Jurkat, Clone E6-1 (cell line): ENCODE measurements at regions not wholly inside any gene's neighbourhood (a gene's known extent, or its start where the extent isn't known, plus 50 kb on each side); places are given as distances from the start of the nearest gene placed in this dataset.
"Not testable (repeated sequence)": the region's sequence is repeated elsewhere in the genome, so short reads cannot be mapped to it uniquely, and the experiment has no call there.

Experiments used
- DNase-seq: peaks from one replicate; pipeline ENCODE4 v3.0.0-alpha.2; 2011; ENCODE audit warnings: low read depth, low spot score
- H3K4me3 ChIP-seq: 2 replicates; pipeline ENCODE4 v1.5.1; 2011; ENCODE audit warnings: mild to moderate bottlenecking, low read length, control low read depth, moderate library complexity

DNA sequence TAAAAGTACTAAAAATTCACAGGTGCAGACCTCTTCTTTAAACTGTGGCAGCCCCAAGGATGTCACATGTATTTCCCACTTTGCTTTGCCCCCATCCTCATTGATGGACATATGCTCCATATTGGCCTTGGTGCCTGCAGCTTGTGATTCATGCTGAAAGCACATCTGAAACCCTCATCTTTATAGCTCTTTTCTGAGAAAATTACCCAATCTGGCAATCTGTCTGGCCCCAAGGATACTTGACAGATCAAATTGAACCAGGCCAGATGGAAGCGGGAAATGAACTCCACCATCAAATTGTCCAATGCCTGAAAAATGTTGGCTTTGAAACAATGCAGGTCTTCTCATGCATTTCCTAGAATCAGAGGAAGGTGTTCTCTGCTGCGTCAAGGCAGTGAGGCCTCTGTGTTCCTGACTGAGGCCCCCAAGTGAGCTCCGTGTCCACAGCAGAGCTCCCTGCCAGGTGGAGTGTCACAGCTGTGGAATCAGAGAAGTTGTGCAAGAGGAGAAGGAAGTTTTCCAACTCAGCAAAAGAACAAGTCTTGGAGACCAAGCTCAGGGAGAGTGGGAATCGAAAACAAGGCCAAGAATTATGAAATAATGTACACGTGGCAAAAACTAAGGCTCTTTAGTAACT is 323.7 kb downstream of the PLPP3 start:
- no peak for DNase-seq
- no peak overlapping the region for H3K4me3 ChIP-seq

GRCh38 chr1:56254130-56254529 is 325.2 kb downstream of the PLPP3 start:
- H3K4me3 ChIP-seq = no peak overlapping the region
- DNase-seq = no peak

GRCh38 chr1:56250809-56251208 is 328.6 kb downstream of the PLPP3 start:
- no peak for DNase-seq
- no peak overlapping the region for H3K4me3 ChIP-seq

DNA sequence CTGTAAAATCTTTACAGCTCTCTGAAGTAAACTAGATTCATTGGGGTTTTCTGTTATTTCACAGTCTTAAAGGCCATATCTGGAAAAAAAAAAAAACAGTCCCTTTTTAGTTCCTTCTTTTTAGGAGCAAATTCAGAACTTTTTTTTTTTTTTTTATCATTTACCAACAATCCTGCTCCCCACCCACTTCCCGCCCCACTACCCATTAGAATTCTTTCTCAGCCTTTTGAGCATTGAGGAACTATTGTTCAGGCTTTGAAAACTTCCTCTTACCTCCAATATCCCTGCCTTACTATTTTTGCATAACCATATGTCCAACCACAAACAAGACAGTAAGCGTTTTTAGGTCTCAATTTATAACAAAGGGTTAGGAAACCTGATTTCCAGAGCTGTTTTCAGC is 330.1 kb downstream of the PLPP3 start:
- H3K4me3 ChIP-seq = no peak overlapping the region
- no peak for DNase-seq

GRCh38 chr1:56248138-56248537 is 331.2 kb downstream of the PLPP3 start:
- H3K4me3 ChIP-seq = no peak overlapping the region
- no peak for DNase-seq

- not testable (repeated sequence) for DNase-seq, H3K4me3 ChIP-seq
These were observed 332.6 kb downstream of the PLPP3 start for GRCh38 chr1:56246726-56247125.

- H3K4me3 ChIP-seq = no peak overlapping the region
- DNase-seq = no peak
These were observed 339.0 kb downstream of the PLPP3 start for GRCh38 chr1:56240400-56240799.

GRCh38 chr1:56237491-56238064 is 341.8 kb downstream of the PLPP3 start:
- no peak for DNase-seq
- H3K4me3 ChIP-seq = no peak overlapping the region

DNA sequence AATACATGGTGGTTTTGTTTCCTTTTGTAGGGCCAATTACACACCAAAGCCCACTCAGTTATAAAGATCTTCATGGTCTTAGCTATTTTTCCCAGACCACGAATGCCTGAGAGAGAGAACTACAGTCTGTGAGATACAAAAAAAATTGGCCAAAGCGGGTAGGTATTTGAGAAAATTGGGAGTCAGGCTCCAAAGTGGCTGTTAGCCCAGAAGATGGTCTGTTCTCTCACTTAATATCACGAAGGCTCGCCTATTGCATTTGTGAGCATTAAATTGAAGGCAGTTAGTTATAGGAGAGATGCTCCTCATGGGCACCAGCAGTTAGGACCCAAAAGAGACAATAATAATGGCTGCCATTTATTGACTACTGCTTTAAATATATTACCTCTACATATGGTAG is 342.7 kb downstream of the PLPP3 start:
- DNase-seq = no peak
- H3K4me3 ChIP-seq = no peak overlapping the region

GRCh38 chr1:56235909-56236510 is 343.4 kb downstream of the PLPP3 start:
- H3K4me3 ChIP-seq = no peak overlapping the region

DNA sequence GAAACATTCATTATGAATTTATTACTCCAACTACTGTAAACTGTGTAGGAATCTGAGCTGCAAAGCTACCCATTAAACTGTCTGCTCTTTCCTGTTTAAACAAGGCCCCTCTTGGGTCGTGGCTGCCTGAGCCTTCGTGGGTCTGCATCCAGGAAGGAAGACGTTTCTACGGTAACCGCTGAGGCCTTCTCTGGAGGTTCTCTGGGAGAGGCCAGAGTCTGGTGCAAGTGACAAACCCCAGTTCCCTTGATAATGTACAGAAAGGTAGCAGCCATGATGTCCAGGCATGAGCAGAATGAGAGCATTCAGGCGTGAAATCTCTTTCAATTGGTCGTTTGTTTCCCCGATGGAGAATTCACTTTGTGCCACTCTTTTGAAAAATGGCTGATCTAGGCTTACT is 350.2 kb downstream of the PLPP3 start:
- no peak overlapping the region for H3K4me3 ChIP-seq
- no peak for DNase-seq

More at GRCh38 chr1:56235909-56236510, 343.4 kb downstream of the PLPP3 start:
- DNase-seq = no peak

- no peak overlapping the region for H3K4me3 ChIP-seq
These were observed 351.5 kb downstream of the PLPP3 start for GRCh38 chr1:56227886-56228285.

DNA sequence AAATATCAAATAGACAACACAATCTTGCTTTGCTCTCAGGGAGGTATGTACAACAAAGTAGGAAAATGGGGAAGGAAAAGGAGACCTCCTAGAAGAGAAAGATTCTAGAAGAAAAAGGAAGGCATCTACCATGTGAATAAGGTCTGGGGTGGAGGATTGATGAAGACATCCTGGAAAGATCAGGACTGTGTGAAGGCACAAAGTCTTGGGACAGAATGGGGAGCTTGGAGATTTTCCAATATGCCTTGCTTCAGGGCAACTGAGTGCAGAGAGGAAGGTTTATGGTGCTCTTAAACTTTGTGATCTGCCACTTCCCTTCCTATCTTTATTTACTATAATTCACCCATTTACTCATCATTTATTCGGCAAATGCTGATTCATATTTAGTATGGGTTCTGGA is 352.0 kb downstream of the PLPP3 start:
- no peak overlapping the region for H3K4me3 ChIP-seq
- DNase-seq = no peak

More at GRCh38 chr1:56227886-56228285, 351.5 kb downstream of the PLPP3 start:
- no peak for DNase-seq

- DNase-seq = no peak
These were observed 353.2 kb downstream of the PLPP3 start for GRCh38 chr1:56225964-56226815.

DNA sequence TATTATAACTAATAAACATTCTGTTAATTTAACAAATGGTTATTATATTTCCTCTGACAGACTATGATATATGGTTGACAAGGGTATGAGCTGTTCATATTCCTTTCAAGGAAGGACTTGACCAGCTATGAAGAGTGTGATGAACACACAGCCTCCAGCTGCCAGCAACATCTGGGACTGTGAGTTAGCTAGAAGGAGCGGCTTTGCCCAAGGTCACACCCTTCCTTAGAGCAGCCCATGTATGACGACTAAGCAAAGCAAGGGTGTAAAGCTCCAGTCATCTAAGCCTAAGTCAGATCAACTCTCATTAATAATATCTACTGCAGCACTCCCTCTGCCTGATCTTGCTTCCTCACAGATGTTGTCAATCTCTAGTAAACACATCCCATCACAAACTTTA is 355.4 kb downstream of the PLPP3 start:
- no peak overlapping the region for H3K4me3 ChIP-seq
- no peak for DNase-seq

More at GRCh38 chr1:56225964-56226815, 353.2 kb downstream of the PLPP3 start:
- no peak overlapping the region for H3K4me3 ChIP-seq

- no peak for DNase-seq
- no peak overlapping the region for H3K4me3 ChIP-seq
These were observed 356.3 kb downstream of the PLPP3 start for GRCh38 chr1:56222914-56223540.

DNA sequence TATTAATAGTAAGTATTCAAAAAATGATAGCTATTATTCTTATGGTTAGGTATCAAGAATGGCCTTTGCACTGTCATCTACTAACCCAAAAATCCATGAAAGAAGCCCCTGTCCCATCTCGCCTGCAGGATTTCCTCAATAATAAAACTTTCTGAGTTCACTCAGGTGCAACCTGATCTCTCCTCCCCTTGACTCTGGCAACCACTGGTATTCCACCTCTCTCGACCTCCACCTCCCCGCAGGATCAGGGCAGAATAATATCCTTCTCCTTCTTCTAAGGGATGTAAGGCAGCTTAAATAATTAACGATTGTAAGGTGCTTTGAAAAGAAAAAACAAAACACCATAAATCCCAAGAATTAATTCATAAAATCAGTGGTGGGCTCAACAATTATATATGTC is 359.3 kb downstream of the PLPP3 start:
- DNase-seq = no peak

DNA sequence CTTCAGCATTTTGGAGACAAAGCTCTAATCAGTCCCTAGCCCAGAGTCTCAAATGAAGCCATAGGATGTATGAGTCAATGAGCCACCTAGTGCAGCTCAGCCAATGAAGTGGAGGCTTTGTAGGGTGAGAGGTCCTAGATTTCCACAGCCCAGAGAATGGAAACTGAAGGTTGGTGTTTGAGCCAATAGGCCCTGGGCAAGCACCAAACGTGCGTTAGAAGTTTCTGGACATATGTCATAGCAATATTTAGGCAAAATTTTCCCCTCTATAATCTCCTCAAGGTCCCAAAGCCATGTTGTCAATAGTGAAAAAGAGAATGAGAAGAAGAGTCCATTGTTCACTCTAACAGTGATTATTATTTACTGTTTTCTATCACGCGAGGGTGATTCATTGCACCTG is 361.3 kb downstream of the PLPP3 start:
- H3K4me3 ChIP-seq = no peak overlapping the region
- no peak for DNase-seq

More for the DNA sequence above, 359.3 kb downstream of the PLPP3 start:
- no peak overlapping the region for H3K4me3 ChIP-seq

DNA sequence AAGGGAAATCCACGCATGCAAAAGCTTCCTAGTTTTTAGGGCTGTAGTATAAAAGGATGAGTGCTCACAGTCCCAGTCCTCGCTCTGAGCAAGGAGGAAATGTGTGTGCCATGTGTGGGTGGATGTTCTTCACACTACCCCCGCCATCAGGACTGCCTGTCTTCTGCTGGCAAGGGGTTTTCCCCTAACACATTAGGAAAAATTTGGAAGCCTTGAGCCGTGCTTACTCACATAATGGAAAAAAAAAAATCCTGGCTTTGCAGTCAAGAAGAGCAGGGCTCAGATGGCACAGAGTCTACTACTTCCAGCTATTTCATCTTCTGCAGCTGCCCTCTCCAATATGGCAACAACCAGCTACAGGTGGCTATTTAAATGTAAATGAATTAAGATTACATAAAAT is 363.1 kb downstream of the PLPP3 start:
- no peak overlapping the region for H3K4me3 ChIP-seq
- no peak for DNase-seq
